Forelimb muscle (tissue), 1 donor: ENCODE measurements at regions not wholly inside any gene's neighbourhood (a gene's known extent, or its start where the extent isn't known, plus 50 kb on each side); places are given as distances from the start of the nearest gene placed in this dataset.

ENCODE experiments used
- DNase-seq: peaks from one replicate; pipeline ENCODE4 v3.0.0-alpha.2; 2013; ENCODE audit warnings: low read depth

DNA sequence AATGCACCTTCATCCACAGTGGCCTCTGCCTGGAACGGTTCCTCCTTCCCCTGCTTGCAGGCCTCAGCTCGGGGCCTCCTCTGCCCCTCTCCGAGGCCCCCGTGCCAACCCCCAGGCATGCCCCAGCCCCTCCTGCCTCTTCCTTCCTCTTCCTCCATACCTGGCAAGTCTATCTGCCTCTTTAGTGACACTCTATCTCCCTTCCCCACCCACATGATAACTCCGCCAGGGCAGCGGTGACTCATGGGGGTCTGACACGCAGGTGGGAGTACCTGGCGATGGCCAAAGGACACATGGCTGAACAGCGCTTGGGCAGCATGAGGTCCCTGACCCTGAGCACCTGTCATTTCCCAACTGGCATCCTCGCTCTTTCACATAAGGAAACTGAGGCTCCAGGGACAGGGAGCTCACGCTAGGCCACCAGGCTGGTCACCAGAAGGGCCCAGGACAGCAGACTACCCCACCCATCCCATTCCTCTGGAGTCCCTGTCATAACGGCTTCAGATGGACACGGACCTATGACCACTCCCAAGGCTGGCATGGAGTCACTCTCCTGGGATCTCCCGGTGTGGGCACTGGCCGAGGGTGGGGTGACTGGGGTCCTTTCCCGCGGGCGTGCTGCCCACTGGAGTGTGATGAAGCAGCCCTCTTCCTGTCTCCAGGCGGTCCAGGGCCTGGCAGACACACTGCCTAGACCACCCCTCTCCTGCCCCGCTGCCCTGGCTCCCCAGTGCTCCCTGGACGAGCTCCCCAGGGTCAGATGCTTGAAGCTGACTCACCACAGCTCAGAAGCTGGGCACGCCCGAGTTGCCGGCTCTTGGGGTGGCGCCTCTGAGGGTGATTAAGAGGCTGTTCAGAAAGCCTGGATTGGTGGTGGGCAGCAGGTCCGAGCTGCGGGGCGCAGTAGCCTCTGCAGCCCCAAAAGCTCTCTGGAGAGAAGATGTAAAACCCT, 100.6 kb downstream of the ENGASE start:
- DNase-seq: no peak

DNA sequence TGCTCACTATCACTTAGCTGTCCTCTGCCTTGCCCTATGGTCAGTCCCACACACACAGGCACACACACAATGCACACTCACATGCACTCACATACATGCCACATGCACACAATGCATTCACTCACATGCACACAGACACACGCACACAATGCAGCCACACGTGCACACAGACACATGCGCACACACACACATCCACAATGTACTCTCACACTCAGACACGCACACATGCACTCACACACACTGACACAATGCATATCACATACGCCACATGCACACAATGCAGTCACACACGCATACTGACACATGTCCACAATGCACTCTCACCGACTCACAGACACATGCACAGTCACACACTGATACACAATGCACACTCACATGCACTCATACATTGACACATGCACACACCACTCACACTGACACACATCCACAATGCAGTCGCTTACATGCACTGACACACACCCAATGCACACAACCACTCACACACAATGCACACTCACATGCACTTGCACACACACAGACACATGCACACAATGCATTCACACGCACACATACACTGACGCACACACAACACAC, 99.7 kb downstream of the ENGASE start:
- DNase-seq: no peak

DNA sequence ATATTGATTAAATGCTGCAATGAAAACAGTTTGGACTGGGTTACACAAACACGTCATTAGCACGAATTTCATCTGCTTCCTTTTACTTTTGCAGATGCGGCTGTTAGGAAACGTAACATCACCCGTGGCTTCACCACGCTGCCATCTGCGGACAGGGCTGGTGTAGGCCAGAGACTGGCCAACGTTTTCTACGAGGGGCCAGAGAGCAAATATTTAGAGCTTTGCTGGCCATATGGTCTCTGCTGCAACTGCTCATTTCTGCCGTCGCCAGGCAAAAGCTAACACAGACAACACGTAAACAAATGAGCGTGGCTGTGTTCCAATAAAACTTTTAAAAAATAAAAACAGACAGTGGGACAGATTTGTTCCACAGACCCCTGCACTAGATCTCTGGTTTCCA, 96.6 kb downstream of the ENGASE start:
- peak; percentile 14 for DNase-seq

DNA sequence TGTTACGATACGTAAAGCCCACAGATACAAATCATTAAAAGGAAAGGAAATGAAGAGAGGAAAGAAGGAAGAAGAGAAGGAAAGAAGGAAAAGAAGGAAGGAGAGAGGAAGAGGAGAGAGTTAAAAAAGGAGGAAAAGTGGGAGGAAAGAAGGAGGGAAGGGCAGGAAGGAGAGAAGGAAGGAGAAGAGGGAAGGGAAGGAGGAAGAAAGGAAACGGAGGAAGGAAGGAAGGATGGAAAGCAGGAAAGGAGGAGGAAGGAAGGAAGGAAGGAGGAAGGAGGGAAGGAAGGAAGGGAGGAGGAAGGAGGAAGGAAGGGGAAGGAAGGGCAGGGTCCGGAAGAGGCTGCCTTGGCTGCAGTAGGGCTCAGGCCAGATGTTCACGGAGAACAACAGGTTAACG, 95.2 kb downstream of the ENGASE start:
- DNase-seq: no peak

DNA sequence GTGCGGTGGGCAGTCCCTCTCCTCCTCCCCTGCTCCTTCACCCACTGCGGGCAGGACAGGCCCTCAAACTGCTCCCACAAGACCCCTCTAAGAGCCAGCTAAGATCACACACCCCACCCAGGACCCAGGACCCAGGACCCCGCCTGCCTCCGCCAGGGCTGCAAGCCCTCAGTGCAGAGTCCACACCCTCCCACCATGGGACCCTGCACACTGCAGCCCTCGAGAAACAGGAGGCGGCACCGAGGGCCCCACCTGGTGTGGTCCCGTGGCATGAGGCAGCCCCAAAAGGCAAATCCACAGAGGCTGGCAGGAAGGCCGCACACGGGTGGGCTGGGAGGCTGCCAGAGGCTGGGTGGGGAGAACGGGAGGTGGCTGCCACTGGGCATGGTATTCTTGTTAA, 94.7 kb downstream of the ENGASE start:
- no peak for DNase-seq

DNA sequence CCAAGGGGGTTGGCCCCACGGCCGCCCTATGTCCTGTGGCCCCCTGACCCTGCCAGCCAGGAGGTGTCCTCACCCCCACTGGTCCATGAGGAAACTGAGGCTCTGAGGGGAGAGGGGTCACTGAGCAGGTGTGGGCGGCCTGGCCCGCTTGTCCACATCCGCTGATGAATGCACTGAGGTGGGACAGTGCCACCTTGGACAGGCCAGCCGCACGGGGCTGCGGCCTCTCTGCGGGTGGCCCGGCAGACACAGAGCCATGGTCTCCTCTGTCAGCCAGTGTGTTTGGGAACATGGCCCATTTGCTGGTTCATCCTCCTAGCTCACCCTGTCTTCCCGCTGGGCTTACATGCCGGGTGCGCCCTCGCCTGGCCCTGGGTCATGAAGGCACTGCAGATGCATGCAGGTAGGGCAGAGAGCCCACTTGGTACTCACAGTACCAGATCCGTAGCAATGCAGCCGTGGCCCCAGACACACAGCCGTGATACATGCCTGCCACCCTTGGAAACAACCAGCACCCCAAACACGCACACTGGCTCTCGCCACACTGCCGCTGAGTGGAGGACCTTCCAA, 93.9 kb downstream of the ENGASE start:
- no peak for DNase-seq

DNA sequence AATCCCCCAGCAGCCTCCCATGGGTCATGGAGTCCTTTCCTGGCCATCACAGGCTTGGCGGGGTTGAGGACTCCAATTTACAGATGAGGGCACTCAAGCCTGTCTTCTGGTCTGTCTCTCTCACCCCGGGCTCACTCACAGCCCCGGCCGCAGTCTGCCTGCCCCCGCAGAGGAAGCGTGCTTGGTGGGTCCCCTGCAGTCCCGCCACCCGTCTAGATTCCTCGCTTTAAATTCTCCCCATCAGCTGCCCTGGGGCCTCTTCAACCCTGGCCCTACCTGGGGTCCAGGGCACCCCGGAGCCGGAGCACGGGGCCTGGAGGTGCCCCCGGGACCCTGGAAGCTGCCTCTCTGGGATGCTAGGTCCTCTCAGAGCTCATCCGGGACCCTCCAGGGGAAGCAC, 92.9 kb downstream of the ENGASE start:
- no peak for DNase-seq

DNA sequence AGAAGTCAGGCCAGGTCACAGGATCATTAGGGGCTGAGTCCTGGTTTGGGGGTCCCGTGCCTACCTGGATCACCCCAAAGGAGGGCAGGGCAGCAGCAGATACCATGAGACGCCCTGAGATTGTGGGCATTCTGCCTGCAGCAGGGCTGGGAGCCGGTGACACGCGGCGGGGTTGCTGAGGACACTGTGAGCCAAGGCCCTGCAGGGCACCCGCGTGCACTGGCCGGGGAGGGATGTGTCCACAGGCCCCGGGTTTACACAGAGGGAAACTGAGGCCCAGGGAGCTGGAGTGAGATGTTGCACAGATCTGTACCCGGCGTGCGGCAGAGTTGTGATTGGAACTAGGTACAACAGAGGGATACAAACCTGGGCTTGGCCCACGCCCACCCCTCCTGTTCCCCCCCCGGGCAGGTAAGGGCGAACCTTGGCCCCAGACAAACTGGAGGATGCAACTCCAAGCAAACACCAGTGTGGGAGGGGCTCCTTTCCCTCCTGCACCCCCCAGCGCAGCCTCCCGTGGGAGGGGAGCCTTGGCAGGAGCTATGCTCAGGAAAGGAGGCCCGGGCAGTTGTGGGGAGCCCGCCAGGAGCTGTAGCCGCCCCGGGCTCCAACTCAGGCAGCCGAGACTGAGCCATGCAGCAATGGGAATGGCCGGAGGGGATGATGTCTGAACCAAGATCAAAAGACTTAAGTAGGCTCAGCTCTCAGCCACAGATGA, 91.3 kb downstream of the ENGASE start:
- DNase-seq: no peak

DNA sequence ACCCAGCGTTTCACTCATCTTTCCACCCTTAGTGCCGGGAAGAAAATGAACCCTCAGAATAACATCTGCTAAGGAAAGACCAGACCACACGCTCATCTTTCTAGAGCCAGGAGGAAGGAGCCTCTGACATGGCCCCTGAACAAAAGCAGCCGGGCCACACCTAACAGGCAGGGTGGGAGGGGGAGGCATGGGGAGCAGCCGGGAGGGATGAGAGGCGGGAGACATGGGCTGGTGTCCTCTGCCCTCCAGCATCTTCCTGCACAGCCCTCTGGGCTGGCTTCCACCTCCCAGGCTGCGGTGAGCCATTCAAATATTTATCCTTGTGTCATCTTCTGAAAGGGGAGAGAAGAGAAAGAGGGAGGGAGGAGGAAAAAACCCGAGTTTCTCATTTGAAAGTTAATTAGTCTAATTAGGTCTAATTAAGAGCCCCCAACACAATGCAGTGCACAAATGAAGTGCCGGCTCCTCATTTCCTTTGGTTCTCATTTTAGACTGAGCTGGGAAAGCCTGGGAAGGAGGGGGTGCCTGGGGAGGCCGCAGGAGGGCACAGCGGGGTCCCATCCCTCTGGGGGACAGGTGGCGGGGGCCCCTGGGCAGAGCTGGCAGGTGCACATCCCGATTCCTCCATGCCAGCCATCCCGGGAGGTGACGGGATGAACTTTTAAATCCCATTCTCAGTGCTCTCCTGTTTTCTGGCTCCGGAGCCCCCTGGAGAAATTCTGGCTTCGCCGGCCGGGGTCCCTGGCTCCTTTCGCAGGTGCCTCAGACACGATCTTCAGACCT, 90.5 kb downstream of the ENGASE start:
- no peak for DNase-seq

DNA sequence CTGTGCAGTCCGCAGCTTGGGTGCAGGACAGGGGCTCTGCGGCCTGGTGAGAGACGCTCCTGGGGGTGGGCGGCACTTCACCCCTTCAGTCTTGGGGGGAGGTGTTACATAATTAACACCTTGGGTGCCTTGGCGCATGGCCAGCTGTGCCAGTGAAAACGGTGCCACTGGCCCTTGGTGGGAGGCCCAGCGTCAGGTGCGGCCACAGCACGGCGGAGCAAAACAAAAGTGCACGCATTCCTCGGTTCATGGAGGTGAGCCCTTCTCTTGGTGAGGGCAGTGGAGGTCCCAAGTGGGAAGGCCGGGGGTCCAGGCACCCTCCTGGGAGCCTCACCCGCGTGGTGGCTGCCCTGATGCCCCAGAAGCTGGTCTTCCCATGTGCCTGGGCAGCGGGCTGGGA, 89.8 kb downstream of the ENGASE start:
- DNase-seq: no peak

DNA sequence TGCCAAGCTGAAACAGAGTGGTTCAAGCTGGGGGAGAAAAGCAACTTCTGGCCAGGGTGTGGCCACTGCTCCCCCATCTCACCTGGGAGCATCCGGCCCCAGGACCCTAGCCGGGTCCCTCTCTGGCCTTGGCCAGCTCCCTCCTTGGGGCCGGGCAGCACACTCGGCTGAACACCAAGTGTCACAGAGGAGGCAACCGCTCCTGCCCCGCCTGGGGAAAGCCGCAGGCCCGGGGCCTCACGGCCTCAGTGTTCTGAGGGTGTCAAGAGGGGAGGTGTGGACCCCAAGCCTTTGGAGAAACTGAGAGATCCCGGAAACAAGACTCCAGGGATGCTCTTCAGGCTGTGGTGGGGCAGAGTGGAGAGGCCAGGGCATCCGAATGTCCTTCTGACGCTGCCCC, 88.4 kb downstream of the ENGASE start:
- DNase-seq: no peak

DNA sequence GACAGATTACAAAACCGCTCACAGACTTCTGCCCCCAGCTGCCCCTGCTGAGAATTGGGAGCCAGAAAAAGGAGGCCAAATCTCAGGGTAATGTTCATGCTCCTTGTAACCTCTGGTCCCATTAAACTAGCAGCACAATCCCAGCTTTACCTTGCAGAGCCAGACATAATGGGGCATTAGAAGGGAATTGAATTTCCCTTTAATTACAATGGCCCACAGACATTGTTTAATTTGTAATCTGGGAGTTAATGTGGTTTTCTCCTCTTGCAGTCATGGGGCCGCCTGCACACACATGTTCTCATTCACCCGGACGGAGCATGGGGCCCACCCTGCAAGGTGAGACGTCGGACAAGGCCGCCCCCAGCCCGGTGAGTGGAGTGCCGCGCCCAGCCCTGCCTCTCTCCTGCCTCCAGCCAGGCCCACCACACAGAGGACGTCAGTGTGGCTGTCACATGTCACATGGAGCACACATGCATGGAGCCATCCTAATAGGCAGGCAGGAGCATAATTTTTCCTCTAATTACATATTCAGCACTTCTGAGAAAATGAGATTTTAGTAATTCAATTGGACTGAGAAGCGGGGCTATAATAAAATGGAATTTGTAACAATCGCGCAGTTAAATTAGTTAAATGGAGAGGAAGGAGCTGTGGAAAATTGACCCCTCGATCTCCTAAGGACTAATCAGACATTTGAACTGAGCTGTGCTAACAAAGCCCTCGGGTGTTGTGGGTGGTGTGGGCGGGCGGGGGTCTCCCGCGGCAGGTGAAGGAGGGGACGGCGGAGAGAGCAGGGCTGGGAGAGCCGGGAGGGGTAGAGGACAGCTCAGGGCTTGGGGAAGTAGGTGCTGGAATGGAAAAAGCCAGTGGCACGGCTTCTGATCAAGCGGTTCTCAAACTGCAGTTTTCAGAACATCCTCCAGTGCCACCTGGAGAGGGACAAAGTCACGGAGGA, 87.7 kb downstream of the ENGASE start:
- DNase-seq: no peak

DNA sequence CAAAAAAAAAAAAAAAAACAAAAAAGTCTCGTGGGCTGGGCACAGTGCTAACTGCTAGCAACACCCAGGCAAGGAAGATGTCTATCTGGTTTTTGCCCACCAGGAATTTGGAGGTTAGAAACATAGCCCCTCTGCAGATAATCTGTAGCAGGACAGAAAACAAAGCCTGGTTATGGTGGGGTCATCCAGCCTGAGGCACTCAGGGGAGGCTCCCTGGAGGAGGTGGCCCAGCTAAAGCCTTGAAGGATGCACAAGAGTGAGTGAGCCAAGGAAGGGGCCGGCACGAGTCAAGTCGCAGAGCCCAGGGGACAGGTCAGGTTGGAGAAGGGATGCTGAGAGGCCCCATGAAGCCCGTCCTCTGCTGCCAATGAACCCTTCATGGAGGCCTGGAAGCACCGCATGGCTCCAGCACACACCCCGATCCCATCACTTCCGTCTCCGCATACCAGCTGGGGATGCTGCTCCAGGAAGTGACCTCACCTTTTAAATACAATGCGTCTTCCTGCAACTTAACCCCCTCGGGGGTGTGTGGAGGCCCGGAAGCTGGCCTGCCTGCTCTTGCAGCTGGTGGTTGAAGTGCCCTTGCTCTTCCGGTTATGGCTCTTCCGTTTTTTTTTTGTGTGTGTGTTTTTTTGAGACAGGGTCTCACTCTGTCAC, 86.5 kb downstream of the ENGASE start:
- no peak for DNase-seq

DNA sequence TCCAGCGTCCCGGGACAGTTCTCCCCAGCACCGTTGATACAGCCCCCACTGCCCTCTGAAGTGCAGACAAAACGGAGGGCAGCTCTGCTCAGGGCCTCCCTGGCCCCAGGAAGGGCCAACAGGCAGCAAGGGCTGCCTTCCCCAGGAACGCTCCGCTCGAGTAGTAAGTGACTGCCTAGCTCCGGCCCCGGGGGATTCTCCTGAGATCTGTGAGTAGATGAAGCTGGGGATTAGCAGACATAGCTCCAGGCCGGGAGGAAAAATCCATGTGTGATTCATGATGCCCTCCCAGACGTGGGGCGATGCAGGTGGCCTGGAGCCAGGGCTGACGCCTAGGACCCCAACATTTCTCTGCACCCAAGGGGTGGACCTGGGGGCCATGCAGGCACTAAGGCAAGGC, 85.3 kb downstream of the ENGASE start:
- no peak for DNase-seq

DNA sequence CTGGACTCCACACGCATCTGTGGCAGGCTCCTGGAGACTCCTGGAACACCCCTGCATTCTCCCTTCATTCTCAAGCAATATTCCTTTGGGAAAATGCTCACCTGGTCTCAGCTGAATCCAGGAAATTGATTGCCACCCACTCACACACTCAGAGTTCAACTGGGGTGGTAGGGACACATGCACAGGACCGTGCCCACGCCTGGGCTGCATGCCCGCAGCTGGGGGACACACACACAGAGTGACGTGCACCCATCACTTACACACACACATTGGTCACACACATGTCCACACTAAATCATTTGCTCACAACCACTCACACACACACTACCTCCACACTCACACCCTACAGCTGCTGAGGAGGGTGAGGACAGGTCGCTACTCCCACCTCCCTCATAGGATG, 84.8 kb downstream of the ENGASE start:
- DNase-seq: no peak

DNA sequence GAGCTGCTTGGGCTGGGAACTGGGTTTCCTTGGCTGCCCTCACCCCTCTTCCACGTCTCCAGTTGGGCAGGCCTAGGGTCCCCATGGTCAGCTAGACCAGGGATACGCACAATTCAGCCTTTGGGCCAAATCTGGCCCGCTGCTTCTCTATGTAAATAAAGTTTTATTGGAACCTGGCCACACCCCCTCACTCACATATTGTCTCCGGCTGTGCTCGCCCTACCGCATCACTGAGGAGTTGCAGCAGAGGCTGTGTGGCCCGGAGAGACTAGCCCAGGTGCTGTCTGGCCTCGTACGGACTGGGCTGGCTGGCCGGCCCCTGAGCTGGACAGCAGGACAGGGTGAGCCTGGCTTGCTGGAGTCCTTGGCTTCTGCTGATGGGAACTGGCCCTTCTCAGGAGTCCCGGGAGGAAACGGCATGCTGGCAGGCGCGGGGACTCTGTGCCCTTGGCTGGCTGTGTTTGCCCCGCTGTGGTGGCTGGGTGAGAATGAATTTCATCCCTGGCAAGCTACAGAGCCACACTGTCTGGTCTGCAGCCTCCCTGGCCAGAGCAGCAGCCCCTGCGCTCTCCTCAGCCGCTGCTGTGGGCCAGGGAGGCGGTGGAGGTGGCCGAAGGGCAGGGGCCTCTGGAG, 82.0 kb downstream of the ENGASE start:
- no peak for DNase-seq

DNA sequence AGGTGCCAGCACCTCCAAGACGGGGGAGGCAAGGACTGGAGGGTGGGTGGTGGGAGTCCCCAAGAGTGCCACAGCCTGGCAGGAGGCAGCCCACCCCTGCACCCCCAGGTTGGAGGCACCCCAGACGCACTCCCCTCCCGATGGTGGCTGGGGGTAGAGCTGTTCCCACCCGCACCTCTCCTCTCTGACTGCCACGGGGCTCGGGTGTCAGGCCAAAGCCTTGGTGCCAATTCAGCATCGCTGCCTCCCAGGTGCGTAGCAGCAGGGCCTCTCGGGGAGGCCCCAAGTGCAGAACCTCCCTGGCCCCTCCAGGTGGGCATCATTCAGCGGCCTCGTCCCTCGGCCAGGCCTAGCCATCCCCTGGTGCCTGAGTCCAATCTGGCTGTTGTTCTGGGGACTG, 81.1 kb downstream of the ENGASE start:
- no peak for DNase-seq

DNA sequence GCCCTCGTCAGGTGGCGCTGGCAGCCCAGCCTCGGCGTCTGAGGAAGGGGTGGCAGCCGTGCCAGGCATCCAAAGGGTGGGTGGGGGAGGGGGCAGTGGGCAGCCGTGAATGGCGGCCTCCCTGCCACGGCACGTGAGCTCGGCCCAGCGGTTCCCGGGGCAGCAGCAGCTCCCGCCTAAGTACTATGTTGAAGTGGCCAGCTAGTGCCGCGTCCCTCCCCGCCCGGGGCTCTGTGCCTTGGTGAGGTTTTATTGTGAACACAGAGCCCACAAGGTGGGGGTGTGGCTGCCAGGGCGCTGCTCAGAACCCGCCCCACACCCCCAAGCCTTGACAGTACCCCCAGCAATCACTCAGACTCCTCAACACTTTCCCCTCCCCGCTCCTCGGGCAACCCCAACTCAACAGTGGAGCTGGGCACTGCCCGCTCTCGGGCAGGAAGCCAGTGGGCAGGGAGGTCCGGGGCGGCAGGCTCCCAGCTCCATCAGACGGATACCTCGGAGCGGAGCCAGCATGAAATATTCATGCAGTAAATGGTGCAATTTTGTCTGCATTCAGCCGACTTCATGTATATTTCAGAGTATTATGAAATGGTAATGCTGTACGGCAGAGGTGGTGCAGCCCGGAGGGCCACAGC, 80.4 kb downstream of the ENGASE start:
- no peak for DNase-seq

DNA sequence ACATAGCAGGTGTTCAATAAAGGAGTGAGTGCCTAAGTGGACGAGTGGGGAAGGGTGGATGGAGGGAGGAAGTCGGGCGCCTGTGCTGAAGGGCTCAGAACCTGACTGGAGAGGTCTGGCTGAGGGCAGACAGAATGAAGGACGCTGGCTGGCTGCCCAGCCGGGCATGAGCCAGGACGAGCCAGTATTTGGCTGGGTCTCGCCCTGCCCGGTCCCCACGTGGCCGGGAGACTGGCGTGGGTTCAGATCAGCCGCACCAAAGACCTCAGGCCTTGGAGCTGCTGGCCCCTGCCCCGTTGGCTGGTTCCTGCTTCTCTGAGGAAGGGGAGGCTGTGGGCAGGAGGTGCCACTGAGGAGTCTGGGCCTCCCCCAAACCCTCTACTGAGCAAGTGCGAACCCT, 79.8 kb downstream of the ENGASE start:
- DNase-seq: no peak
